Neutrophil (primary cell): ENCODE measurements at regions not wholly inside any gene's neighbourhood (a gene's known extent, or its start where the extent isn't known, plus 50 kb on each side); places are given as distances from the start of the nearest gene placed in this dataset.

Source experiments
- H3K27ac ChIP-seq: fragments of 200-600 bp; sonication (generic); 2 replicates; pipeline ENCODE4 v1.5.1; 2016; ENCODE audit warnings: mild to moderate bottlenecking, moderate library complexity
- H3K27me3 ChIP-seq: fragments of 200-600 bp; sonication (generic); 2 replicates; pipeline ENCODE4 v1.6.0; 2016; ENCODE audit warnings: mild to moderate bottlenecking
- H3K36me3 ChIP-seq: fragments of 200-600 bp; sonication (generic); 2 replicates; pipeline ENCODE4 v1.5.1; 2017
- H3K4me1 ChIP-seq, 2 experiments: fragments of 200-600 bp in 1 of 2; sonication (generic) in 1 of 2; 1 replicate in 1 of 2; 2 replicates in 1 of 2; pipeline versions ENCODE4 v1.5.1 to v1.6.1; 2013 to 2016; ENCODE audit warnings: low read depth in 1 of 2, low read length in 1 of 2, mild to moderate bottlenecking in 1 of 2, moderate library complexity in 1 of 2; ENCODE audit not compliant: control insufficient read depth in 1 of 2, insufficient read depth in 1 of 2
- H3K4me3 ChIP-seq, 2 experiments: fragments of 200-600 bp in 1 of 2; sonication (generic) in 1 of 2; 1 replicate in 1 of 2; 2 replicates in 1 of 2; pipeline ENCODE4 v1.5.1; 2013 to 2016; ENCODE audit warnings: low read depth in 1 of 2, low read length in 1 of 2, mild to moderate bottlenecking in 1 of 2, moderate library complexity in 1 of 2
- H3K9me3 ChIP-seq: fragments of 200-600 bp; sonication (generic); 2 replicates; pipeline ENCODE4 v1.5.1; 2016
- TF ChIP-seq, protein P1 (sequence below): fragments of 200-600 bp; sonication (generic); IDR thresholded peaks from 2 replicates; pipeline ENCODE4 v1.5.1; 2016; ENCODE audit warnings: antibody characterized with exemption

DNA sequence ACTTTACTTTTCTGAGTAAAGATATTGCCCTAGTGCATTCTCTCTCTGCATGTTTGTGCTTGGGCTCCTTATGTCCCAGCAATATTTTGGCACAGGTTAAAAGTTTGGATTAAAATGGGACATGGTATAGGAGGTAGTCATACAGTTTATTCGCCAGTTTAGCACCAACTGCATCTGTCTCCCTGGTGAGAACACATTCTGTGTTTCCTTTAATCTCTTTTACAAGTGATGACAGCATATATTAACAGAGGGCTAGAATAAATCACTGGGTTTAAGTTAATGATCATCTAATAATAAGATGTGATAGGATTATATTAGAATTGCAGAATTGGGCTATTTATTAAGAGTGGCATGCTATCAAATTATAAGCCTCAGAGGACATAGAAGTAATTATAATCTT, 550.1 kb downstream of the LRRC70 start:
- no peak overlapping the region for H3K4me3 ChIP-seq
- TF ChIP-seq, protein P1, sequence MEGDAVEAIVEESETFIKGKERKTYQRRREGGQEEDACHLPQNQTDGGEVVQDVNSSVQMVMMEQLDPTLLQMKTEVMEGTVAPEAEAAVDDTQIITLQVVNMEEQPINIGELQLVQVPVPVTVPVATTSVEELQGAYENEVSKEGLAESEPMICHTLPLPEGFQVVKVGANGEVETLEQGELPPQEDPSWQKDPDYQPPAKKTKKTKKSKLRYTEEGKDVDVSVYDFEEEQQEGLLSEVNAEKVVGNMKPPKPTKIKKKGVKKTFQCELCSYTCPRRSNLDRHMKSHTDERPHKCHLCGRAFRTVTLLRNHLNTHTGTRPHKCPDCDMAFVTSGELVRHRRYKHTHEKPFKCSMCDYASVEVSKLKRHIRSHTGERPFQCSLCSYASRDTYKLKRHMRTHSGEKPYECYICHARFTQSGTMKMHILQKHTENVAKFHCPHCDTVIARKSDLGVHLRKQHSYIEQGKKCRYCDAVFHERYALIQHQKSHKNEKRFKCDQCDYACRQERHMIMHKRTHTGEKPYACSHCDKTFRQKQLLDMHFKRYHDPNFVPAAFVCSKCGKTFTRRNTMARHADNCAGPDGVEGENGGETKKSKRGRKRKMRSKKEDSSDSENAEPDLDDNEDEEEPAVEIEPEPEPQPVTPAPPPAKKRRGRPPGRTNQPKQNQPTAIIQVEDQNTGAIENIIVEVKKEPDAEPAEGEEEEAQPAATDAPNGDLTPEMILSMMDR = no peak
- H3K27me3 ChIP-seq = no peaks in the 10 kb centered on the region

DNA sequence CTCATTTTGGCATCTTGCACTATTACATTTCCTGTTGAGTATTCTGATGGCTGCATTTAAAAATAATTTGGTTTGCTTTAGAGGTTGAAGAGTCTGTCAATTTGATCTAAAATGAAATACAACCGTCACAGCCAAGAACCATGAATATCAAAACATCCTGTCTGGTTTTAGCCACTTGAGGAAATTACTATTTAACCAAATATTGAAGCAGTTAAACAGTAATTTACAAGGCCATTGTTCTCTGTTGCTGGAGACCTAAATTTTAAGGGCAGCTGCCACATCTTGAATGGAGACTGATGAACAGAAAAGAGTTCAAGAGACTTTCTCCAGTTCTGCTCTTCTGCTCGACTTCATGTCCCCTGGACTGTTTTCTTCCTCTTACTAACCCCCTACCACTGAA, 549.4 kb downstream of the LRRC70 start:
- TF ChIP-seq, protein P1 = no peak
- Histone ChIP-seq H3K36me3 (no peaks in the 10 kb centered on the region), H3K4me3 (no peak overlapping the region), H3K4me1 (no peaks in the 10 kb centered on the region), H3K9me3 (no peaks in the 10 kb centered on the region), H3K27ac (no peak overlapping the region), H3K27me3 (no peaks in the 10 kb centered on the region)

More for the DNA sequence above, 550.1 kb downstream of the LRRC70 start:
- no peaks in the 10 kb centered on the region for H3K36me3 ChIP-seq
- no peak overlapping the region for H3K27ac ChIP-seq
- no peaks in the 10 kb centered on the region for H3K9me3 ChIP-seq
- H3K4me1 ChIP-seq = no peaks in the 10 kb centered on the region

DNA sequence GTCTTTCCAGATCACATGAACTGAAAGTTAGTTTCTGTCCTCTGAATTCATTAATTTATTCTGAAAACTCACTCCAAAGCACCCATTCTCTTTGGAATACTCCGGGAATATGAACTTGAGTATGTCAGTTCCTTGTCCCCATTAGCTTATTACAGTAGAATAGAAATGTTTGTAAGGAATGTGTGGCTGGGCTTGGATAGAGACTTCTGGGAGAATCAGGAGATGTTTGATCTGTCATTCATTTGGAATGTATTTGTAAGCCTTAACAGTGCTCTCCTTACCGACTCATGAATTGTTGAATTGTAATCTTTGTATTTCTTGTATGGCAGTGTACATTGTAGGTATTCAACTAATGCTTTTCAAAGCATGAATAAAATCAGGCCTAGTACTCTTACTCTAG, 548.4 kb downstream of the LRRC70 start:
- no peaks in the 10 kb centered on the region for H3K4me1 ChIP-seq
- no peak overlapping the region for H3K4me3 ChIP-seq
- TF ChIP-seq, protein P1 = no peak
- no peaks in the 10 kb centered on the region for H3K9me3 ChIP-seq
- H3K27ac ChIP-seq = no peak overlapping the region
- H3K27me3 ChIP-seq = no peaks in the 10 kb centered on the region
- no peaks in the 10 kb centered on the region for H3K36me3 ChIP-seq

DNA sequence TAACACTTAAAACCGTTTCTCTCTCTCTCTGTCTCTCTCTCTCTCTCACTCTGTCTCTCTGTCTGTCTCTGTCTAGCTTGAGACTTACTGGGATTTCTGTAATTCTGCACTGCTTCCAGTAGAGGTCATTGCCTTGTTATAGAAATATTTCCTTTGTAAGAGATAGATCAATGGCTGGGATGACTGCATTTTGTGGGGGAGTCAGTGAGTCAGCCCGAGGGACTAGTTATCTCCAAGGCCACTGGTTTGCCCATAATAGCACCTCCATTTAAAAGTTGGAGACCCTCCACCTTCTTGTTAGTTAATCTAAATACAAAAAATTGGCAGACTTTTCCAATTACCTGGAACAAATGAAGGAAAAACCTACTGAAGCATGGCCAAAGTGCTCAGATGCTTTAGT, 547.2 kb downstream of the LRRC70 start:
- no peaks in the 10 kb centered on the region for H3K36me3 ChIP-seq
- TF ChIP-seq, protein P1 = no peak
- H3K27ac ChIP-seq = no peak overlapping the region
- no peak overlapping the region for H3K4me3 ChIP-seq
- H3K9me3 ChIP-seq = no peaks in the 10 kb centered on the region
- H3K27me3 ChIP-seq = no peaks in the 10 kb centered on the region
- H3K4me1 ChIP-seq = no peaks in the 10 kb centered on the region

DNA sequence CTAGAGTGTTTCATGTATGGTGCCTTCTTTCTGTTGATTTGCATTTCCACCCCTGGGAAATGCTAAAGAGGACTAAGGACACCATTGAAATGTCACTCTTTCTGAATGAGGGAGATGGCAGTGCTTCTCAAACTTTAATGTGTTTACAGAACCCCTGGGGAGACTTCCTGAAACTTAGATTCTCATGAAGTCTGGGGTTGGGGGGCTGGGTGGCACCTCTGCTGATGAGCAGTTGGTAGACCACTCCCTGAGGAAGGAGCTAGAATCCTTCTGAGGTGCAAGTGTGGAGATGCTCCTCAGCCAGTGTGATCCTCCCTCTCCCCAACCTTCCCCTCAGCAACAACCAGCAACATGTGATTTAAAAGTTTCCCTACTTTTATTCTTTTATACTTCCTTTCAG, 546.8 kb downstream of the LRRC70 start:
- Histone ChIP-seq H3K9me3 (no peaks in the 10 kb centered on the region), H3K36me3 (no peaks in the 10 kb centered on the region), H3K4me1 (no peaks in the 10 kb centered on the region), H3K4me3 (no peak overlapping the region), H3K27me3 (no peaks in the 10 kb centered on the region), H3K27ac (no peak overlapping the region)
- TF ChIP-seq, protein P1 = no peak

DNA sequence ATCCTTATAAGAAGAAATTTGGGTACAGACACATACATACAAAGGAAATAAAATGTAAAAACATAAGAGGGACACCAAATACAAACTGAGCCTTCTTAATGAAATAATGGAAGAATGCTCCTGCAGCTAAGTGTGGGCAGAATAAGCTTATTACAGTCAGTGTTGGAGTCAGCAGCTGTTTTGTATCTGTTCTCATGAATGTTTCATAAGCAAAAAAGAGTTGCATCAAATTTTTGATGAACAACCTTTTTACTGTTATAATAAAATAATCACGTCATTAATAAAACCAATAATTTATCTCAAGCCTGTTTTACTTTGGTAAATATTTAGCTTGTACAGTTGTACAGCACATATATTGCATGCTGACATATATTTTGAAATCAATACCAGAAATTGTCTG, 545.6 kb downstream of the LRRC70 start:
- TF ChIP-seq, protein P1 = no peak
- Histone ChIP-seq H3K9me3 (no peaks in the 10 kb centered on the region), H3K4me3 (no peak overlapping the region), H3K4me1 (no peaks in the 10 kb centered on the region), H3K27ac (no peak overlapping the region), H3K36me3 (no peaks in the 10 kb centered on the region), H3K27me3 (no peaks in the 10 kb centered on the region)
